GM12878 (cell line): ENCODE measurements at regions not wholly inside any gene's neighbourhood (a gene's known extent, or its start where the extent isn't known, plus 50 kb on each side); places are given as distances from the start of the nearest gene placed in this dataset.

Experiments
- ATAC-seq: fragments of 200-7000 bp; cut with Tn5 transposase; 3 replicates; pipeline ENCODE4 v1.9.1; 2020; ENCODE audit warnings: mild to moderate bottlenecking, moderate library complexity
- BruUV-seq: library from RNA; stranded (reverse); fragments of 400-500 nt; replicated peaks from 2 replicates; lab custom pipeline; 2021; lab: Mats Ljungman, UMichigan
- CTCF ChIA-PET: fragments of 300-600 bp; sonication (Branson Sonifier 250); formaldehyde crosslinking; extraction: SDS; loops from one replicate; lab custom pipeline; 2021; ENCODE audit warnings: inconsistent platforms; lab: Yijun Ruan, JAX
- POLR2A ChIA-PET: fragments of 350-600 bp; formaldehyde crosslinking; extraction: SDS; loops from one replicate; lab custom pipeline; 2021; ENCODE audit warnings: inconsistent platforms; lab: Charles Lee
- RAD21 ChIA-PET: fragments of 300-600 bp; sonication (Branson Sonifier 250); formaldehyde crosslinking; loops from one replicate; lab custom pipeline; 2023; ENCODE audit warnings: antibody characterized with exemption; ENCODE audit not compliant: unreplicated experiment; lab: Charles Lee
- SMC1A ChIA-PET: fragments of 300-600 bp; sonication (Branson Sonifier 250); formaldehyde crosslinking; loops from one replicate; lab custom pipeline; 2023; ENCODE audit not compliant: unreplicated experiment, uncharacterized antibody; lab: Charles Lee
- DNase-seq: peaks from one replicate; pipeline ENCODE4 v3.0.0-alpha.2; 2011; ENCODE audit warnings: low read depth, low spot score
- FAIRE-seq: peaks from 3 replicates; lab custom pipeline; 2011; peaks lifted over from hg19 to GRCh38; lab: Jason Lieb, UNC
- H2AFZ ChIP-seq: 2 replicates; pipeline ENCODE4 v1.6.0; 2011; ENCODE audit warnings: low read depth, low read length, control low read depth; ENCODE audit not compliant: control insufficient read depth
- H3K27ac ChIP-seq: 2 replicates; pipeline ENCODE4 v1.5.1; 2011; ENCODE audit warnings: control low read depth; ENCODE audit not compliant: control insufficient read depth, insufficient read depth
- H3K27me3 ChIP-seq, 2 experiments: replicated peaks in 1 of 2; 2 replicates each; pipeline versions ENCODE4 v1.6.0 to v1.6.1; 2011; ENCODE audit warnings: low read length in 1 of 2; ENCODE audit not compliant: control insufficient read depth in 2 of 2, insufficient read depth in 2 of 2
- H3K36me3 ChIP-seq, 2 experiments: 2 replicates each; pipeline ENCODE4 v1.5.1; 2011; ENCODE audit warnings: low read length in 1 of 2; ENCODE audit not compliant: control insufficient read depth in 2 of 2, insufficient read depth in 2 of 2
- H3K4me1 ChIP-seq: 2 replicates; pipeline ENCODE4 v1.6.1; 2011; ENCODE audit warnings: mild to moderate bottlenecking, low read length, moderate library complexity, mixed read lengths; ENCODE audit not compliant: control insufficient read depth, insufficient read depth
- H3K4me2 ChIP-seq: 2 replicates; pipeline ENCODE4 v1.6.0; 2011; ENCODE audit warnings: control low read depth; ENCODE audit not compliant: control insufficient read depth, insufficient read depth
- H3K4me3 ChIP-seq: fragments of 200-600 bp; sonication (generic); 2 replicates; pipeline ENCODE4 v1.5.1; 2016
- H3K79me2 ChIP-seq: 2 replicates; pipeline ENCODE4 v1.6.0; 2011; ENCODE audit warnings: low read length; ENCODE audit not compliant: control insufficient read depth, insufficient read depth
- H3K9ac ChIP-seq: 2 replicates; pipeline ENCODE4 v1.8.0; 2011; ENCODE audit warnings: low read length, control low read depth, mixed read lengths; ENCODE audit not compliant: control insufficient read depth, insufficient read depth
- H3K9me3 ChIP-seq: replicated peaks from 3 replicates; pipeline ENCODE4 v1.5.1; 2011; ENCODE audit warnings: mild to moderate bottlenecking, low read length; ENCODE audit not compliant: control insufficient read depth, insufficient read depth
- H4K20me1 ChIP-seq: 2 replicates; pipeline ENCODE4 v1.6.0; 2011; ENCODE audit not compliant: control insufficient read depth, insufficient read depth
- BHLHE40 ChIP-seq, 2 experiments: fragments of 450-650 bp in 1 of 2; IDR thresholded peaks; 2 replicates each; pipeline ENCODE4 v1.6.1; 2011 to 2017; ENCODE audit warnings: low read depth in 2 of 2, borderline replicate concordance in 1 of 2, improper control_type of control experiment in 1 of 2, low read length in 1 of 2, mild to moderate bottlenecking in 1 of 2
- NR2C2 ChIP-seq: IDR thresholded peaks from 2 replicates; pipeline ENCODE4 v1.6.1; 2011; ENCODE audit warnings: borderline replicate concordance, low read depth; ENCODE audit not compliant: control insufficient read depth, insufficient read length
- TCF7 ChIP-seq: IDR thresholded peaks from 2 replicates; pipeline ENCODE4 v1.6.1; 2014; ENCODE audit warnings: antibody characterized with exemption, borderline replicate concordance
- ZNF384 ChIP-seq: IDR thresholded peaks from 2 replicates; pipeline ENCODE4 v1.6.1; 2012; ENCODE audit warnings: low read depth, mild to moderate bottlenecking, low read length, improper control_type of control experiment, borderline replicate concordance
- WGBS: methylation state at CpG from one replicate; pipeline ENCODE4 v1.1.6; 2016; ENCODE audit warnings: low lambda C conversion rate; ENCODE audit not compliant: insufficient replicate concordance, insufficient coverage; ENCODE audit errors: missing lambda C conversion rate; 5-methylcytosine and 5-hydroxymethylcytosine counted together
- in situ Hi-C: fragments of 300-500 bp; cut with MboI; formaldehyde crosslinking; loops from 9 replicates; pipeline ENCODE4 v1.14.3; 2018; ENCODE audit warnings: mixed read lengths
- intact Hi-C: fragments of 100-400 bp; cut with micrococcal nuclease; formaldehyde crosslinking; loops from one replicate; pipeline ENCODE4 v1.14.2; 2022; ENCODE audit not compliant: unreplicated experiment
- TF ChIP-seq, protein P1 (sequence below): fragments of 450-650 bp; IDR thresholded peaks from 2 replicates; pipeline ENCODE4 v1.6.1; 2017; ENCODE audit warnings: antibody characterized with exemption, mild to moderate bottlenecking, moderate library complexity
- TF ChIP-seq, protein P2 (sequence below): IDR thresholded peaks from 2 replicates; pipeline ENCODE4 v1.6.1; 2011; ENCODE audit warnings: low read depth, mild to moderate bottlenecking, low read length, moderate library complexity, borderline replicate concordance; ENCODE audit errors: extremely low read depth
- TF ChIP-seq, protein P3 (sequence below): fragments of 450-650 bp; IDR thresholded peaks from 2 replicates; pipeline ENCODE4 v1.6.1; 2018; ENCODE audit warnings: borderline replicate concordance, mild to moderate bottlenecking; ENCODE audit not compliant: partially characterized antibody
- TF ChIP-seq, protein P4 (sequence below): fragments of 150-350 bp; IDR thresholded peaks from 2 replicates; pipeline ENCODE4 v1.6.1; 2016; ENCODE audit warnings: low read depth, low read length
- TF ChIP-seq, protein P5 (sequence below): fragments of 450-650 bp; IDR thresholded peaks from 2 replicates; pipeline ENCODE4 v1.6.1; 2017; ENCODE audit warnings: mild to moderate bottlenecking, moderate library complexity

DNA sequence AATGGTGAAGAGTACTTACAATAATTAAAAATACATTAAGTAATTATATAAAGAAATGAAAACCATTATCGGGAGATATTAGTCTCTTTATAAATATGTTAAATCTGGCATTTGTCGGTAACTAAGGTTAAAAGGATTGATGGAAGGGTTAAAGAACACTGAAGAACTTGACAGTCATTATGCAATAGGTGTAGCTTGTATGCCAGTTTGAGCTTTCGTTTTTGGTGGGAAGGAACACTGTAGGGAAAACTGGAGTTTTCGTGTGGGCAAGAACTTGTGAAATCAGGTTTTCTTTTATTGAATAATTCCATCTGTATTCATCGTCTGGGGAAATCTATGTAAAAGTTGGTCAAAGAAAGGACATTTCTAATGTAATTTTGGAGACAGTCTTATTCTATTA, 142.3 kb downstream of the DMRTA1 start:
- 11% methylated on average over 5 of the region's 5 CpGs for WGBS
- in situ Hi-C loops = no loop called here
- Histone ChIP-seq H2AFZ (no peak overlapping the region), H3K9ac (no peak overlapping the region), H3K79me2 (no peaks in the 10 kb centered on the region), H3K27me3 (no peaks in the 10 kb centered on the region), H3K27ac (no peak overlapping the region), H3K4me3 (no peak overlapping the region), H3K9me3 (no peaks in the 10 kb centered on the region), H3K36me3 (no peaks in the 10 kb centered on the region), H3K4me1 (no peaks in the 10 kb centered on the region), H4K20me1 (no peaks in the 10 kb centered on the region), H3K4me2 (no peak overlapping the region)
- no TSS peak for BruUV-seq
- FAIRE-seq (no peak), DNase-seq (no peak), ATAC-seq (no peak)
- CTCF ChIA-PET = no interaction called here
- intact Hi-C loops = no loop called here
- SMC1A ChIA-PET = no interaction called here
- RAD21 ChIA-PET = no interaction called here
- POLR2A ChIA-PET = no interaction called here
- TF ChIP-seq TCF7 (no peak), NR2C2 (no peak), BHLHE40 (IDR thresholded peaks at IDR 0.05; ENCODE audit: borderline replicate concordance in 1 of 2, low read depth in 2 of 2, low read length in 1 of 2) (no peak), ZNF384 (no peak)
- TF ChIP-seq, protein P1, sequence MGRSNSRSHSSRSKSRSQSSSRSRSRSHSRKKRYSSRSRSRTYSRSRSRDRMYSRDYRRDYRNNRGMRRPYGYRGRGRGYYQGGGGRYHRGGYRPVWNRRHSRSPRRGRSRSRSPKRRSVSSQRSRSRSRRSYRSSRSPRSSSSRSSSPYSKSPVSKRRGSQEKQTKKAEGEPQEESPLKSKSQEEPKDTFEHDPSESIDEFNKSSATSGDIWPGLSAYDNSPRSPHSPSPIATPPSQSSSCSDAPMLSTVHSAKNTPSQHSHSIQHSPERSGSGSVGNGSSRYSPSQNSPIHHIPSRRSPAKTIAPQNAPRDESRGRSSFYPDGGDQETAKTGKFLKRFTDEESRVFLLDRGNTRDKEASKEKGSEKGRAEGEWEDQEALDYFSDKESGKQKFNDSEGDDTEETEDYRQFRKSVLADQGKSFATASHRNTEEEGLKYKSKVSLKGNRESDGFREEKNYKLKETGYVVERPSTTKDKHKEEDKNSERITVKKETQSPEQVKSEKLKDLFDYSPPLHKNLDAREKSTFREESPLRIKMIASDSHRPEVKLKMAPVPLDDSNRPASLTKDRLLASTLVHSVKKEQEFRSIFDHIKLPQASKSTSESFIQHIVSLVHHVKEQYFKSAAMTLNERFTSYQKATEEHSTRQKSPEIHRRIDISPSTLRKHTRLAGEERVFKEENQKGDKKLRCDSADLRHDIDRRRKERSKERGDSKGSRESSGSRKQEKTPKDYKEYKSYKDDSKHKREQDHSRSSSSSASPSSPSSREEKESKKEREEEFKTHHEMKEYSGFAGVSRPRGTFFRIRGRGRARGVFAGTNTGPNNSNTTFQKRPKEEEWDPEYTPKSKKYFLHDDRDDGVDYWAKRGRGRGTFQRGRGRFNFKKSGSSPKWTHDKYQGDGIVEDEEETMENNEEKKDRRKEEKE = no peak
- TF ChIP-seq, protein P2, sequence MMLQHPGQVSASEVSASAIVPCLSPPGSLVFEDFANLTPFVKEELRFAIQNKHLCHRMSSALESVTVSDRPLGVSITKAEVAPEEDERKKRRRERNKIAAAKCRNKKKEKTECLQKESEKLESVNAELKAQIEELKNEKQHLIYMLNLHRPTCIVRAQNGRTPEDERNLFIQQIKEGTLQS = no peak
- TF ChIP-seq, protein P3, sequence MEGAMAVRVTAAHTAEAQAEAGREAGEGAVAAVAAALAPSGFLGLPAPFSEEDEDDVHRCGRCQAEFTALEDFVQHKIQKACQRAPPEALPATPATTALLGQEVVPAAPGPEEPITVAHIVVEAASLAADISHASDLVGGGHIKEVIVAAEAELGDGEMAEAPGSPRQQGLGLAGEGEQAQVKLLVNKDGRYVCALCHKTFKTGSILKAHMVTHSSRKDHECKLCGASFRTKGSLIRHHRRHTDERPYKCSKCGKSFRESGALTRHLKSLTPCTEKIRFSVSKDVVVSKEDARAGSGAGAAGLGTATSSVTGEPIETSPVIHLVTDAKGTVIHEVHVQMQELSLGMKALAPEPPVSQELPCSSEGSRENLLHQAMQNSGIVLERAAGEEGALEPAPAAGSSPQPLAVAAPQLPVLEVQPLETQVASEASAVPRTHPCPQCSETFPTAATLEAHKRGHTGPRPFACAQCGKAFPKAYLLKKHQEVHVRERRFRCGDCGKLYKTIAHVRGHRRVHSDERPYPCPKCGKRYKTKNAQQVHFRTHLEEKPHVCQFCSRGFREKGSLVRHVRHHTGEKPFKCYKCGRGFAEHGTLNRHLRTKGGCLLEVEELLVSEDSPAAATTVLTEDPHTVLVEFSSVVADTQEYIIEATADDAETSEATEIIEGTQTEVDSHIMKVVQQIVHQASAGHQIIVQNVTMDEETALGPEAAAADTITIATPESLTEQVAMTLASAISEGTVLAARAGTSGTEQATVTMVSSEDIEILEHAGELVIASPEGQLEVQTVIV = no peak
- TF ChIP-seq, protein P4, sequence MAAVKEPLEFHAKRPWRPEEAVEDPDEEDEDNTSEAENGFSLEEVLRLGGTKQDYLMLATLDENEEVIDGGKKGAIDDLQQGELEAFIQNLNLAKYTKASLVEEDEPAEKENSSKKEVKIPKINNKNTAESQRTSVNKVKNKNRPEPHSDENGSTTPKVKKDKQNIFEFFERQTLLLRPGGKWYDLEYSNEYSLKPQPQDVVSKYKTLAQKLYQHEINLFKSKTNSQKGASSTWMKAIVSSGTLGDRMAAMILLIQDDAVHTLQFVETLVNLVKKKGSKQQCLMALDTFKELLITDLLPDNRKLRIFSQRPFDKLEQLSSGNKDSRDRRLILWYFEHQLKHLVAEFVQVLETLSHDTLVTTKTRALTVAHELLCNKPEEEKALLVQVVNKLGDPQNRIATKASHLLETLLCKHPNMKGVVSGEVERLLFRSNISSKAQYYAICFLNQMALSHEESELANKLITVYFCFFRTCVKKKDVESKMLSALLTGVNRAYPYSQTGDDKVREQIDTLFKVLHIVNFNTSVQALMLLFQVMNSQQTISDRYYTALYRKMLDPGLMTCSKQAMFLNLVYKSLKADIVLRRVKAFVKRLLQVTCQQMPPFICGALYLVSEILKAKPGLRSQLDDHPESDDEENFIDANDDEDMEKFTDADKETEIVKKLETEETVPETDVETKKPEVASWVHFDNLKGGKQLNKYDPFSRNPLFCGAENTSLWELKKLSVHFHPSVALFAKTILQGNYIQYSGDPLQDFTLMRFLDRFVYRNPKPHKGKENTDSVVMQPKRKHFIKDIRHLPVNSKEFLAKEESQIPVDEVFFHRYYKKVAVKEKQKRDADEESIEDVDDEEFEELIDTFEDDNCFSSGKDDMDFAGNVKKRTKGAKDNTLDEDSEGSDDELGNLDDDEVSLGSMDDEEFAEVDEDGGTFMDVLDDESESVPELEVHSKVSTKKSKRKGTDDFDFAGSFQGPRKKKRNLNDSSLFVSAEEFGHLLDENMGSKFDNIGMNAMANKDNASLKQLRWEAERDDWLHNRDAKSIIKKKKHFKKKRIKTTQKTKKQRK = no peak
- TF ChIP-seq, protein P5, sequence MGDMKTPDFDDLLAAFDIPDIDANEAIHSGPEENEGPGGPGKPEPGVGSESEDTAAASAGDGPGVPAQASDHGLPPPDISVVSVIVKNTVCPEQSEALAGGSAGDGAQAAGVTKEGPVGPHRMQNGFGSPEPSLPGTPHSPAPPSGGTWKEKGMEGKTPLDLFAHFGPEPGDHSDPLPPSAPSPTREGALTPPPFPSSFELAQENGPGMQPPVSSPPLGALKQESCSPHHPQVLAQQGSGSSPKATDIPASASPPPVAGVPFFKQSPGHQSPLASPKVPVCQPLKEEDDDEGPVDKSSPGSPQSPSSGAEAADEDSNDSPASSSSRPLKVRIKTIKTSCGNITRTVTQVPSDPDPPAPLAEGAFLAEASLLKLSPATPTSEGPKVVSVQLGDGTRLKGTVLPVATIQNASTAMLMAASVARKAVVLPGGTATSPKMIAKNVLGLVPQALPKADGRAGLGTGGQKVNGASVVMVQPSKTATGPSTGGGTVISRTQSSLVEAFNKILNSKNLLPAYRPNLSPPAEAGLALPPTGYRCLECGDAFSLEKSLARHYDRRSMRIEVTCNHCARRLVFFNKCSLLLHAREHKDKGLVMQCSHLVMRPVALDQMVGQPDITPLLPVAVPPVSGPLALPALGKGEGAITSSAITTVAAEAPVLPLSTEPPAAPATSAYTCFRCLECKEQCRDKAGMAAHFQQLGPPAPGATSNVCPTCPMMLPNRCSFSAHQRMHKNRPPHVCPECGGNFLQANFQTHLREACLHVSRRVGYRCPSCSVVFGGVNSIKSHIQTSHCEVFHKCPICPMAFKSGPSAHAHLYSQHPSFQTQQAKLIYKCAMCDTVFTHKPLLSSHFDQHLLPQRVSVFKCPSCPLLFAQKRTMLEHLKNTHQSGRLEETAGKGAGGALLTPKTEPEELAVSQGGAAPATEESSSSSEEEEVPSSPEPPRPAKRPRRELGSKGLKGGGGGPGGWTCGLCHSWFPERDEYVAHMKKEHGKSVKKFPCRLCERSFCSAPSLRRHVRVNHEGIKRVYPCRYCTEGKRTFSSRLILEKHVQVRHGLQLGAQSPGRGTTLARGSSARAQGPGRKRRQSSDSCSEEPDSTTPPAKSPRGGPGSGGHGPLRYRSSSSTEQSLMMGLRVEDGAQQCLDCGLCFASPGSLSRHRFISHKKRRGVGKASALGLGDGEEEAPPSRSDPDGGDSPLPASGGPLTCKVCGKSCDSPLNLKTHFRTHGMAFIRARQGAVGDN = no peak
